GM18873 (cell line): ENCODE measurements at regions not wholly inside any gene's neighbourhood (a gene's known extent, or its start where the extent isn't known, plus 50 kb on each side); places are given as distances from the start of the nearest gene placed in this dataset.

Experiments used
- ATAC-seq: cut with Tn5 transposase; IDR thresholded peaks from one replicate; pipeline ENCODE4 v1.9.1; 2021; ENCODE audit warnings: mild to moderate bottlenecking, moderate library complexity, moderate number of reproducible peaks; ENCODE audit not compliant: unreplicated experiment, low FRiP score

GRCh38 chr9:119792242-119792641, 423.0 kb upstream of the BRINP1 start:
- ATAC-seq: peak; percentile 58

GRCh38 chr9:119789987-119790386, 420.8 kb upstream of the BRINP1 start:
- ATAC-seq: no peak

GRCh38 chr9:119788921-119789320, 419.7 kb upstream of the BRINP1 start:
- ATAC-seq: no peak

- ATAC-seq: no peak
Measured at GRCh38 chr9:119781886-119782285, 412.7 kb upstream of the BRINP1 start.

GRCh38 chr9:119775410-119775809, 406.2 kb upstream of the BRINP1 start:
- ATAC-seq: no peak

GRCh38 chr9:119773823-119774222, 404.6 kb upstream of the BRINP1 start:
- ATAC-seq: no peak

GRCh38 chr9:119771341-119771740, 402.1 kb upstream of the BRINP1 start:
- no peak for ATAC-seq

- ATAC-seq: no peak
Measured at GRCh38 chr9:119768266-119768665, 399.0 kb upstream of the BRINP1 start.

- ATAC-seq: no peak
Measured at GRCh38 chr9:119765632-119766175, 396.5 kb upstream of the BRINP1 start.

- no peak for ATAC-seq
Measured at GRCh38 chr9:119763260-119763659, 394.0 kb upstream of the BRINP1 start.

- no peak for ATAC-seq
Measured at GRCh38 chr9:119761812-119762211, 392.6 kb upstream of the BRINP1 start.

GRCh38 chr9:119758990-119759389, 389.8 kb upstream of the BRINP1 start:
- no peak for ATAC-seq

- no peak for ATAC-seq
Measured at GRCh38 chr9:119758241-119758640, 389.0 kb upstream of the BRINP1 start.

- ATAC-seq: no peak
Measured at GRCh38 chr9:119739476-119739875, 370.2 kb upstream of the BRINP1 start.

- ATAC-seq: peak; percentile 99
Measured at GRCh38 chr9:119736491-119737454, 367.5 kb upstream of the BRINP1 start.

GRCh38 chr9:119727988-119728387, 358.8 kb upstream of the BRINP1 start:
- no peak for ATAC-seq

GRCh38 chr9:119726035-119726434, 356.8 kb upstream of the BRINP1 start:
- no peak for ATAC-seq

GRCh38 chr9:119722384-119722783, 353.1 kb upstream of the BRINP1 start:
- no peak for ATAC-seq

- ATAC-seq: no peak
Measured at GRCh38 chr9:119712325-119712724, 343.1 kb upstream of the BRINP1 start.

GRCh38 chr9:119709431-119709830, 340.2 kb upstream of the BRINP1 start:
- ATAC-seq: no peak

- no peak for ATAC-seq
Measured at GRCh38 chr9:119707228-119707845, 338.1 kb upstream of the BRINP1 start.
